K562 (cell line): ENCODE measurements at regions not wholly inside any gene's neighbourhood (a gene's known extent, or its start where the extent isn't known, plus 50 kb on each side); places are given as distances from the start of the nearest gene placed in this dataset.

Experiments
- ATAC-seq: fragments of 200-7000 bp; cut with Tn5 transposase; 3 replicates; pipeline ENCODE4 v1.9.1; 2020; ENCODE audit warnings: moderate library complexity
- BruUV-seq: library from RNA; stranded (reverse); fragments of 400-500 nt; replicated peaks from 2 replicates; lab custom pipeline; 2021; lab: Mats Ljungman, UMichigan
- CTCF ChIA-PET: fragments of 300-600 bp; formaldehyde crosslinking; extraction: SDS; loops from one replicate; lab custom pipeline; 2021; ENCODE audit warnings: low intra/inter-chr PET ratio; lab: Yijun Ruan, JAX
- POLR2A ChIA-PET: fragments of 300-600, 350-650 bp; sonication (Branson Sonifier 250); formaldehyde crosslinking; extraction: SDS; loops from one replicate; lab custom pipeline; 2021; ENCODE audit warnings: antibody characterized with exemption, inconsistent platforms; lab: Yijun Ruan, JAX
- DNase-seq, 4 experiments: peaks; one replicate each; pipeline versions ENCODE4 v3.0.0 to v3.0.0-alpha.2; 2011 to 2018; ENCODE audit warnings: low spot score in 3 of 4, mixed read lengths in 3 of 4; ENCODE audit errors: extremely low read depth in 1 of 4
- FAIRE-seq: peaks from 2 replicates; lab custom pipeline; 2011; peaks lifted over from hg19 to GRCh38; lab: Jason Lieb, UNC
- H2AFZ ChIP-seq: 2 replicates; pipeline ENCODE4 v1.6.0; 2011; ENCODE audit warnings: low read depth, low read length, control low read depth, inconsistent platforms
- H3K27ac ChIP-seq: fragments of 200-600 bp; 3 replicates; pipeline ENCODE4 v1.8.0; 2011; ENCODE audit warnings: low read depth, mild to moderate bottlenecking, control low read depth, inconsistent platforms, low read length, moderate library complexity, mixed read lengths; ENCODE audit errors: extremely low read depth
- H3K27me3 ChIP-seq, 2 experiments: fragments of 300-600 bp in 1 of 2; 2 replicates in 1 of 2; 3 replicates in 1 of 2; pipeline versions ENCODE4 v1.6.0 to v1.8.0; 2011; ENCODE audit warnings: inconsistent platforms in 2 of 2, low read length in 2 of 2, mild to moderate bottlenecking in 1 of 2, mixed read lengths in 1 of 2, moderate library complexity in 1 of 2; ENCODE audit not compliant: control insufficient read depth in 2 of 2, insufficient read depth in 2 of 2
- H3K36me3 ChIP-seq: fragments of 300-600 bp; 3 replicates; pipeline ENCODE4 v1.8.0; 2011; ENCODE audit warnings: mild to moderate bottlenecking, low read length, inconsistent platforms; ENCODE audit not compliant: control insufficient read depth, insufficient read depth
- H3K4me1 ChIP-seq, 2 experiments: fragments of 200-600 bp in 1 of 2; replicated peaks in 1 of 2; 2 replicates in 1 of 2; 3 replicates in 1 of 2; pipeline versions ENCODE4 v1.5.1 to v1.8.0; 2011; ENCODE audit warnings: inconsistent platforms in 2 of 2, low read length in 2 of 2, mild to moderate bottlenecking in 1 of 2, mixed read lengths in 1 of 2, moderate library complexity in 1 of 2; ENCODE audit not compliant: control insufficient read depth in 2 of 2, insufficient read depth in 2 of 2
- H3K4me2 ChIP-seq: 2 replicates; pipeline ENCODE4 v1.6.1; 2011; ENCODE audit warnings: low read length, control low read depth, inconsistent platforms, mixed read lengths; ENCODE audit not compliant: insufficient read depth
- H3K4me3 ChIP-seq: fragments of 200-600 bp; sonication (generic), shearing (Covaris generic); 2 replicates; pipeline ENCODE4 v1.5.1; 2016; ENCODE audit warnings: control low read depth, inconsistent platforms
- H3K79me2 ChIP-seq: fragments of 200-600 bp; 3 replicates; pipeline ENCODE4 v1.8.0; 2011; ENCODE audit warnings: low read length, inconsistent platforms; ENCODE audit not compliant: control insufficient read depth, insufficient read depth
- H3K9ac ChIP-seq, 2 experiments: 2 replicates each; pipeline versions ENCODE4 v1.6.0 to v1.6.1; 2011; ENCODE audit warnings: low read depth in 2 of 2, low read length in 2 of 2, control low read depth in 1 of 2, inconsistent platforms in 1 of 2, mild to moderate bottlenecking in 1 of 2, mixed read lengths in 1 of 2; ENCODE audit not compliant: insufficient read depth in 1 of 2
- H3K9me1 ChIP-seq: one replicate; pipeline ENCODE4 v1.6.0; 2011; ENCODE audit warnings: inconsistent platforms, mild to moderate bottlenecking, low read length, moderate library complexity; ENCODE audit not compliant: control insufficient read depth, insufficient read depth
- H3K9me3 ChIP-seq: replicated peaks from 2 replicates; pipeline ENCODE4 v1.5.1; 2011; ENCODE audit warnings: low read depth, low read length, inconsistent platforms; ENCODE audit not compliant: control insufficient read depth, insufficient read depth
- H4K20me1 ChIP-seq: replicated peaks from 2 replicates; pipeline ENCODE4 v1.6.1; 2011; ENCODE audit warnings: low read length, inconsistent platforms, mixed read lengths; ENCODE audit not compliant: control insufficient read depth, insufficient read depth
- BCLAF1 ChIP-seq, 2 experiments: fragments of 450-650 bp in 1 of 2; IDR thresholded peaks; 2 replicates each; pipeline ENCODE4 v1.6.1; 2011 to 2017; ENCODE audit warnings: low read depth in 2 of 2, antibody characterized with exemption in 1 of 2, borderline replicate concordance in 1 of 2, low read length in 1 of 2, mild to moderate bottlenecking in 1 of 2, mixed read lengths in 1 of 2; ENCODE audit not compliant: control insufficient read depth in 1 of 2
- CBFB ChIP-seq: sonication (generic); formaldehyde crosslinking; IDR thresholded peaks from 2 replicates; pipeline ENCODE4 v1.4.0; 2020; ENCODE audit warnings: mild to moderate bottlenecking, missing genetic modification reagents
- FOXM1 ChIP-seq, 2 experiments: fragments of 450-650 bp in 1 of 2; sonication (generic) in 1 of 2; formaldehyde crosslinking in 1 of 2; IDR thresholded peaks; 2 replicates each; pipeline versions ENCODE4 v1.6.1 to v1.9.0; 2017 to 2022; ENCODE audit warnings: low read depth in 2 of 2, mild to moderate bottlenecking in 2 of 2, missing genetic modification reagents in 1 of 2, moderate library complexity in 1 of 2
- HDAC2 ChIP-seq: fragments of 450-650 bp; IDR thresholded peaks from 2 replicates; pipeline ENCODE4 v1.6.1; 2016; ENCODE audit warnings: mild to moderate bottlenecking
- HNRNPLL ChIP-seq: fragments of 200-400 bp; formaldehyde crosslinking; IDR thresholded peaks from 2 replicates; pipeline ENCODE4 v1.6.1; 2017; ENCODE audit warnings: low read length, low read depth, mild to moderate bottlenecking; ENCODE audit not compliant: poor library complexity, severe bottlenecking
- IRF1 ChIP-seq: sonication (generic); formaldehyde crosslinking; IDR thresholded peaks from 2 replicates; pipeline ENCODE4 v1.8.0; 2022; ENCODE audit warnings: missing genetic modification reagents, mild to moderate bottlenecking, borderline replicate concordance
- LCOR ChIP-seq: sonication (generic); formaldehyde crosslinking; IDR thresholded peaks from 2 replicates; pipeline ENCODE4 v1.8.0; 2022; ENCODE audit warnings: mild to moderate bottlenecking, missing genetic modification reagents
- MTF1 ChIP-seq: fragments of 250-450 bp; sonication (Bioruptor Pico); IDR thresholded peaks from 2 replicates; pipeline ENCODE4 v1.9.0; 2021; ENCODE audit warnings: moderate library complexity, mild to moderate bottlenecking, inconsistent platforms, borderline replicate concordance
- PRMT5 ChIP-seq: sonication (generic); formaldehyde crosslinking; IDR thresholded peaks from 2 replicates; pipeline ENCODE4 v1.5.0; 2020; ENCODE audit warnings: missing genetic modification reagents
- TAF15 ChIP-seq: fragments of 200-400 bp; formaldehyde crosslinking; IDR thresholded peaks from 2 replicates; pipeline ENCODE4 v1.6.1; 2017; ENCODE audit warnings: mild to moderate bottlenecking, low read depth, low read length, moderate library complexity
- ZHX1 ChIP-seq: fragments of 150-350 bp; conservative IDR thresholded peaks from 2 replicates; pipeline ENCODE4 v1.6.1; 2014; ENCODE audit warnings: low read length
- ZNF282 ChIP-seq: sonication (generic); formaldehyde crosslinking; IDR thresholded peaks from 2 replicates; pipeline ENCODE4 v1.8.1; 2023; ENCODE audit warnings: missing genetic modification reagents
- ZNF561 ChIP-seq: fragments of 450-650 bp; formaldehyde crosslinking; conservative IDR thresholded peaks from 2 replicates; pipeline ENCODE4 v1.4.0; 2020; ENCODE audit warnings: mild to moderate bottlenecking, moderate library complexity
- WGBS: fragments of 100-300 bp; shearing (Covaris generic); methylation state at CpG from one replicate; pipeline ENCODE4 v1.1.6; 2016; ENCODE audit warnings: low coverage, mixed read lengths; ENCODE audit not compliant: insufficient coverage; ENCODE audit errors: missing lambda C conversion rate; 5-methylcytosine and 5-hydroxymethylcytosine counted together
- in situ Hi-C: fragments of 300-500 bp; cut with MboI; formaldehyde crosslinking; loops from 4 replicates; pipeline ENCODE4 v1.15.0; 2018; ENCODE audit warnings: inconsistent platforms, mixed read lengths
- intact Hi-C: fragments of 100-400 bp; cut with micrococcal nuclease; formaldehyde crosslinking; loops from 2 replicates; pipeline ENCODE4 v1.14.2; 2022

GRCh38 chr2:64796926-64797325, 143.2 kb upstream of the SERTAD2 start (continued):
- no peak for TF ChIP-seq ZHX1
- no peak for TF ChIP-seq HDAC2
- no peak for TF ChIP-seq LCOR (CRISPR knock-in tag)

- intact Hi-C loops, result no loop called here
- H3K27me3 ChIP-seq, result peaks cover 0 to 11% of the 10 kb centered on the region in 2 experiments; a peak in 4 of 5 replicates
- no peak overlapping the region for H2AFZ ChIP-seq
- ChIA-PET POLR2A (interaction anchor here (1.5 kb wide), 1 partner anchor 154 kb away, joined by 5 read pairs; no protein-coding TSS in a partner anchor), CTCF (no interaction called here)
- H3K4me2 ChIP-seq, result no peak overlapping the region
- DNase-seq (no peak), ATAC-seq (no peak), FAIRE-seq (no peak)
- no peaks in the 10 kb centered on the region for H3K79me2 ChIP-seq
- in situ Hi-C loops, result no loop called here
- WGBS, result 7% methylated on average over 4 of the region's 4 CpGs
- H3K9ac ChIP-seq, result no peak overlapping the region
- H3K27ac ChIP-seq, result no peak overlapping the region
- no peaks in the 10 kb centered on the region for H3K36me3 ChIP-seq
- no TSS peak for BruUV-seq
- no peaks in the 10 kb centered on the region for H3K9me1 ChIP-seq
- H3K9me3 ChIP-seq, result no peaks in the 10 kb centered on the region
- H4K20me1 ChIP-seq, result no peaks in the 10 kb centered on the region
- H3K4me1 ChIP-seq, result no peaks in the 10 kb centered on the region; a peak in 1 of 5 replicates
- no peak overlapping the region for H3K4me3 ChIP-seq
- TF ChIP-seq ZNF282 (CRISPR knock-in tag) (no peak), IRF1 (CRISPR knock-in tag) (no peak), PRMT5 (CRISPR knock-in tag) (no peak), TAF15 (no peak), CBFB (CRISPR knock-in tag) (no peak), FOXM1 (IDR thresholded peaks at IDR 0.05; ENCODE audit: low read depth) (no peak), FOXM1 (CRISPR knock-in tag; IDR thresholded peaks at IDR 0.05; ENCODE audit: low read depth) (no peak), BCLAF1 (IDR thresholded peaks at IDR 0.05; ENCODE audit: borderline replicate concordance in 1 of 2, control insufficient read depth in 1 of 2, low read depth in 2 of 2, low read length in 1 of 2) (no peak), HNRNPLL (no peak), ZNF561 (no peak), MTF1 (no peak)
These were observed 144.3 kb upstream of the SERTAD2 start for GRCh38 chr2:64797881-64798575.
